MM.1S (cell line): ENCODE measurements at regions not wholly inside any gene's neighbourhood (a gene's known extent, or its start where the extent isn't known, plus 50 kb on each side); places are given as distances from the start of the nearest gene placed in this dataset.

ENCODE experiments used
- CTCF ChIP-seq: fragments of 300-600 bp; sonication (generic); IDR thresholded peaks from 2 replicates; pipeline ENCODE4 v1.5.1; 2016; ENCODE audit warnings: antibody characterized with exemption, low read length, mixed read lengths
- EZH2 ChIP-seq: fragments of 300-600 bp; sonication (generic); optimal IDR thresholded peaks from 2 replicates; pipeline ENCODE3; 2017; ENCODE audit warnings: low read depth, mild to moderate bottlenecking, antibody characterized with exemption, low read length, mixed read lengths
- EZH2phosphoT487 ChIP-seq: fragments of 300-600 bp; sonication (generic); IDR thresholded peaks from 2 replicates; pipeline ENCODE4 v1.6.1; 2018; ENCODE audit warnings: antibody characterized with exemption, low read length

GRCh38 chr5:162289489-162289888 lies 221.9 kb downstream of the GABRG2 start:
- TF ChIP-seq CTCF (no peak), EZH2 (no peak), EZH2phosphoT487 (no peak)
